ENCODE measurements at regions not wholly inside any gene's neighbourhood (a gene's known extent, or its start where the extent isn't known, plus 50 kb on each side); places are given as distances from the start of the nearest gene placed in this dataset.
"Not testable (repeated sequence)": the region's sequence is repeated elsewhere in the genome, so short reads cannot be mapped to it uniquely, and the experiment has no call there.

- no peak overlapping the region for H3K4me3 ChIP-seq (ENCODE audit: low read depth, low read length)
- DNase-seq (ENCODE audit: low read depth): no peak
Observed at GRCh38 chr4:23021040-23021439, 328.3 kb downstream of the GBA3 start.

DNA sequence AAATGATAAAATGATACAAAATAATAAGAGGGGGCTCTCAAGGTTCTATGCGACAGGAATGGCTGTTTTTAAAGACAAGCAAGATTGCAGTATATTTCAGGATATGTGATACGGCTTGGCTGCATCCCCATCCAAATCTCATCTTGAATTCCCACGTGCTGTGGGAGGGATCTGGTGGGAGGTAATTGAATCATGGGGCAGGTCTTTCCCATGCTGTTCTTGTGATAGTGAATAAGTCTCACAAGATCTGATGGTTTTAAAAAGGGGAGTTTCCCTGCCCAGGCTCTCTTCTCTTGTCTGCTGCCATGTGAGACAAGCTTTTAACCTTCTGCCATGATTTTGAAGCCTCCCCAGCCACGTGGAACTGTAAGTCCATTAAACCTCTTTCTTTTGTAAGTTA is 327.7 kb downstream of the GBA3 start:
- not testable (repeated sequence) for DNase-seq (ENCODE audit: low read depth); H3K4me3 ChIP-seq (ENCODE audit: low read depth, low read length)

DNA sequence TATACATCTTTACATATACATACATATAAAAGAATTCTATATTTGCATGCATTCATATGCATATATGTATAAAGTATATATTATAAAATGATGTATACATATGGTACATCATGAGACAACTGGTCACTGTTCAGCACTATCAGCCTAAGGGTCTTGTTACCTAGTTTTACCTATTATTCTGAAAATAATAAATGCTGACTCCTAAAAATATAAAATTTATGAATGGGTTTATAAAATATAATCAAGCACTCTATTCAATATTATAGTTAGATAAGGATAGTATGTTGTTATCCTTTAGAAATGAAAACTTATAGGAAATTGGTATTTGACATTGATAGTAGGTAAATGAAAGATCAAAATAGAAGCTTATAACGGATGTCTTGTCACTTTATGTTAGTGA is 324.2 kb downstream of the GBA3 start:
- no peak overlapping the region for H3K4me3 ChIP-seq (ENCODE audit: low read depth, low read length)

GRCh38 chr4:23015821-23016220 is 323.1 kb downstream of the GBA3 start:
- H3K4me3 ChIP-seq (ENCODE audit: low read depth, low read length): no peak overlapping the region
- no peak for DNase-seq (ENCODE audit: low read depth)

More for the DNA sequence above, 324.2 kb downstream of the GBA3 start:
- DNase-seq (ENCODE audit: low read depth): no peak

GRCh38 chr4:23009093-23009492 is 316.4 kb downstream of the GBA3 start:
- H3K4me3 ChIP-seq (ENCODE audit: low read depth, low read length): no peak overlapping the region
- no peak for DNase-seq (ENCODE audit: low read depth)

- no peak overlapping the region for H3K4me3 ChIP-seq (ENCODE audit: low read depth, low read length)
- no peak for DNase-seq (ENCODE audit: low read depth)
Observed at GRCh38 chr4:23006756-23007155, 314.0 kb downstream of the GBA3 start.

DNA sequence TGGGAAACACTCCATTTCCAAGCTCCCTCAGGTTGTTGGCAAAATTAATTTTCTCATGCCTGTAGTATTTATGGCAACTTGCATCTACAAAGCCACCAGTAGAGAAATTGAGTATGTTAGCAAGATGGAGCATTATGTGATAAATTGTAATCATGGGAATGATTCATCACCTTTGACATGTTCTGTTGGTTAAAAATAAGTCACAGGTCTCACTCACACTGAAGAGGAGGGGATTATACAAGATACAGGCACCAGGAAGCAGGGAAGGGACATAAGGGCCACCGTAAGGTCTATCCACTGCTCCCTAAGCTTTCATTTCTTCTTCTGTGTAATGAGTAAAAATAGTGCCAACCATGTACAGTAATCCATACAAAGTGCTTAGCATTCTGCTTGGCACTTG is 313.0 kb downstream of the GBA3 start:
- H3K4me3 ChIP-seq (ENCODE audit: low read depth, low read length): no peak overlapping the region
- no peak for DNase-seq (ENCODE audit: low read depth)

- no peak for DNase-seq (ENCODE audit: low read depth)
- H3K4me3 ChIP-seq (ENCODE audit: low read depth, low read length): no peak overlapping the region
Observed at GRCh38 chr4:23001478-23001877, 308.7 kb downstream of the GBA3 start.

GRCh38 chr4:22999419-22999818 is 306.7 kb downstream of the GBA3 start:
- DNase-seq (ENCODE audit: low read depth): no peak
- H3K4me3 ChIP-seq (ENCODE audit: low read depth, low read length): no peak overlapping the region

- H3K4me3 ChIP-seq (ENCODE audit: low read depth, low read length): no peak overlapping the region
- DNase-seq (ENCODE audit: low read depth): no peak
Observed at GRCh38 chr4:22997358-22998224, 304.9 kb downstream of the GBA3 start.

- no peak for DNase-seq (ENCODE audit: low read depth)
Observed at GRCh38 chr4:22991576-22991975, 298.8 kb downstream of the GBA3 start.

DNA sequence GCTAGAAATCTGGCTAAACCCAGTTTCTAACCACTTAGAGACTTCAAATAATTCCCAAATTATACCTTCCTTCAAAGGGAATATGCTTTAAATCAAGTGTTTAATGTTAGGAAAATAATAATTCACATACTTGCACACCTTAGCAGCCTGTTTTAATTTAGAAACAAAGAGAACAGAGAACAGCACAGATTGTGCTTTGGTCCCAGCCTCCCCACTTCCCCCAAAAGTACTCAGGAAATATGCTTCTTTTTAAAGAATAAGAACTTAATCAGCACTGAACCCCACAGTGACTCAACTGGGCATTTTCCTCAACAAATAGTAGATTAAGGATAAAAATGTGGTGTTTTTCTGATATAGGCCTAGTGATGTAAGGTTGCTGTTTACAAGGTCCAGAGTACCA is 295.8 kb downstream of the GBA3 start:
- no peak for DNase-seq (ENCODE audit: low read depth)

More at GRCh38 chr4:22991576-22991975, 298.8 kb downstream of the GBA3 start:
- no peak overlapping the region for H3K4me3 ChIP-seq (ENCODE audit: low read depth, low read length)

DNA sequence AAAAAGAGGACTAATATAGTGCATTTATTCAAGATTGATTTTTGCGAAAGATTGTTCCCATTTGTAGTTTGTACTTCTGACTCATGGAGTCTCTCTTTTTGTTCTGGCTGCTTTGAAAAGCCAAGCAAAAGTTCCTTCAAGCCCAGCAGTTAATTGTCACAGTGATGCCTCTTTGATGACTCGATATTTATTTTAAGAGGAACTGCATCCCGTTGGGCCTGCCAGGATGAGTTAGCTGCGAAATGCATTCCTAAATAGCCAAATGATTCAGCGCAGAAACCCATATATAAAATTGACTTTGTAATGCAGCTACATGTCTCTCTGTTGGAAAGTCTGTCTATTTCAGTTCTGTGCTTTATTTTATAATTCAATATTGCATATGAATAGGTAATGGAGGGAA is 295.1 kb downstream of the GBA3 start:
- H3K4me3 ChIP-seq (ENCODE audit: low read depth, low read length): no peak overlapping the region
- peak; percentile 29 for DNase-seq (ENCODE audit: low read depth)

More for the DNA sequence above, 295.8 kb downstream of the GBA3 start:
- no peak overlapping the region for H3K4me3 ChIP-seq (ENCODE audit: low read depth, low read length)

GRCh38 chr4:22986881-22987280 is 294.1 kb downstream of the GBA3 start:
- no peak overlapping the region for H3K4me3 ChIP-seq (ENCODE audit: low read depth, low read length)
- no peak for DNase-seq (ENCODE audit: low read depth)

DNA sequence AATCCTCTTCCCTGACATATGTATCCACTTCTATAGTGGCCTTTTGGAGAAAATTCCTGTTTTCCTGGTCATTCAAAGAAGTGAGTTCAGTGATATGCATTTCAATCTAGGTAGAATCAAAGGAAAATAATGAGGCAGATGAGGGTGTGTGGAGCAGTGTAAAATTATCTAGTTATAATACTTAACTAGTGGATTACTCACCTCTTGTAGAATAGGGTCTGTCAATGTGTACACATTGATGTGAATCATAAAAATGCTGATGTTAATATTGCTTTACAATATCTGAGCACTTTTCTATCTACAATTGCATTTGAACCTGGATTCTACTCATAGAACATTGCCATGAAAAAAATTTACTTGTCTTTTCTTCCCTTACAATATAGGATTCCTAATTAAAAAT is 293.5 kb downstream of the GBA3 start:
- DNase-seq (ENCODE audit: low read depth): no peak
- H3K4me3 ChIP-seq (ENCODE audit: low read depth, low read length): no peak overlapping the region

DNA sequence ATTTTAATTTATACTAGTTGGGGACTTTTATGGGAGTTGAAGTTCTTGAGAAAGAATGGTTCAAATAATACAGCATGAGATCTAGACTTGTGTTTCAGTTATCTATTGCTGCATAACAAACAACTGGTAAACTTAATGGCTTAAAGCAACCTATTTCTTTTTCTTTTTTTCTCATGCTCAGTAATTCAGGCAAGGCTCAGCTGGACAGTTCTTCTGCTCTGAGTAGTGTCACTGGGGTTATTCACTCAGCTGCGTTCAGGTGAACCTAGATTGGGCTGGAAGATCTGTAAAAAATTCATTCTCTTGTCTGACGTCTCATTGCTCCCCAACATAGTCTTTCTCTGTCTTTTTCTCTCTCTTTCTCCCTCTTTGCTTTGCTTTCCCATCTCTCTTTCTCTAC is 291.7 kb downstream of the GBA3 start:
- no peak for DNase-seq (ENCODE audit: low read depth)
- H3K4me3 ChIP-seq (ENCODE audit: low read depth, low read length): no peak overlapping the region

DNA sequence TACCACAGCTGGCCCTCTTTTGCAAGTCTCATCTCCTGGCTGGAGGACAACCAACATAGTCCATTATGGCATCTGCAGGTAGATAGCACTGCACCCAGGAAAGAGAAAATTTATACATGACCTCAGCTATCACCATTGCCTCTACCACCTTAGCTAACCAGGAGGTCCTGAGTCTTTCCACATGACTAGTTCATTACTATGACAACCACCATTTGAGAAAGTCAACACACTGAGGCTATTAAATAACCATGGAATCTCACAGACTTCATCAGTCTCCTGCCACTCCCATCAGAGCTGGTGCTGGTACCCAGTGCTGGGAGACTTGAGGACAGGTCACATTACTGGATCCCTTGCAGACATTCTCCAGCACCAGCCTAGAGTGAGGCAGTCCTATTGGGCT is 285.9 kb downstream of the GBA3 start:
- no peak overlapping the region for H3K4me3 ChIP-seq (ENCODE audit: low read depth, low read length)
- no peak for DNase-seq (ENCODE audit: low read depth)

GRCh38 chr4:22970665-22971064 is 277.9 kb downstream of the GBA3 start:
- DNase-seq (ENCODE audit: low read depth): no peak
- no peak overlapping the region for H3K4me3 ChIP-seq (ENCODE audit: low read depth, low read length)

DNA sequence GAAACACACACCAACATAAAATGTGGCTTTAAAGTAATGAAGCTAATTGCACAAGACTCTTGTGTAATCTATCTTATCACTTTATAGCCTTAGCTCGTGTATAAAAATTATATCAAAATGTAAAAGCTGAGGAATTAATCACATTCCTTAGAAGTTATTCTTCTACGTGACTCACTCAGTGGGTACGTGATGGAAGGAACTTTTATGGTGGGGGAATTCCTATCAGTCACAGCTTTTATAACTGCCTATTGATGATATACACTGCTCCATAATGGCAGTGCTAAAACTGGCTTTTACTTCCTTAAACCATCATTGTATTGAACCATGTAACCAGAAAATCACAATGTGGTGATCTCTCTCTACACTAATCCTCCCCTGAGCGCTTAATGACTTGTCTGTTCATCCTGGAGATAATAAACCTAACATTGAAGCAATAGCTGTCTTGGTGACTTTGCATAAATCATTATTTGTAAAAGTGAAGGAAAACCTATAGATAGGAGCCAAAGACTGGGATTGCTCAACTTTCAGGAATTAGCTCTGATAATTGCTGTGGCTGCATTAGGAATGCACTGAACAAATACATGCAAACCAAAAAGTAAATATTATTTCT is 276.7 kb downstream of the GBA3 start:
- no peak overlapping the region for H3K4me3 ChIP-seq (ENCODE audit: low read depth, low read length)

DNA sequence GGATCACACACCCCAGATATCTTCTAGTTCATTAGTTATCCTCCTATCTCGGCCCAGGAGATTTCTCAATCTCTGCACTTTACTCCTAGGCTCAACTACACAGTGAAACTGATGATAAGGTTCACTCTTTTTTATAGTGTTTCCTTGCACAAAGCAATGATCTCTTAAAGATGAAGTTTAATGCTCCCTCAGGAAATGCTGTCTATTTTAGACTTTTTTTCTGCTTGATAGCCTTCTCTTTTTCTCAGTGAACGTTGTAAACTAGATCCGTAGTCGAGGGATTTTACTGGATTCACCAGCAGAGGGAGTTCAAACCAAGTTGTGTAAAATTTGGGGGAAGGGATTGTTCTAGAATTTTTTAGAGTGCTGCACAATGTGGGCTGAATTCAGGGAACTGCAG is 269.6 kb downstream of the GBA3 start:
- no peak for DNase-seq (ENCODE audit: low read depth)

More for the DNA sequence above, 276.7 kb downstream of the GBA3 start:
- peak; percentile 31 for DNase-seq (ENCODE audit: low read depth)

GRCh38 chr4:22959483-22959882 is 266.7 kb downstream of the GBA3 start:
- H3K4me3 ChIP-seq (ENCODE audit: low read depth, low read length): no peak overlapping the region
- DNase-seq (ENCODE audit: low read depth): no peak

More for the DNA sequence above, 269.6 kb downstream of the GBA3 start:
- no peak overlapping the region for H3K4me3 ChIP-seq (ENCODE audit: low read depth, low read length)

All from skeletal muscle cell (primary cell).